Adrenal gland (tissue), 5 donors: ENCODE measurements at regions not wholly inside any gene's neighbourhood (a gene's known extent, or its start where the extent isn't known, plus 50 kb on each side); places are given as distances from the start of the nearest gene placed in this dataset.

Experiments used
- CTCF ChIP-seq, 6 experiments: fragments of 450-650 bp in 4 of 6; fragments of 200-600 bp in 2 of 6; sonication (generic) in 1 of 6; IDR thresholded peaks; 1 replicate in 5 of 6; 2 replicates in 1 of 6; pipeline versions ENCODE4 v1.5.1 to v1.8.0; 2016 to 2021; ENCODE audit warnings: antibody characterized with exemption in 6 of 6, mild to moderate bottlenecking in 2 of 6, moderate library complexity in 1 of 6
- POLR2A ChIP-seq, 2 donors: fragments of 450-650 bp; IDR thresholded peaks; one replicate each; pipeline ENCODE4 v1.6.1; 2017; ENCODE audit warnings: antibody characterized with exemption in 2 of 2, mild to moderate bottlenecking in 2 of 2, moderate library complexity in 1 of 2
- donor health status: DM: no; HTN: no; CAD: no.

- TF ChIP-seq CTCF (IDR thresholded peaks at IDR 0.05) (no peak), POLR2A (IDR thresholded peaks at IDR 0.05) (no peak)
These were observed 834.3 kb downstream of the PLOD2 start for GRCh38 chr3:145326666-145327065.
